Uterus (tissue), 3 donors: ENCODE measurements at regions not wholly inside any gene's neighbourhood (a gene's known extent, or its start where the extent isn't known, plus 50 kb on each side); places are given as distances from the start of the nearest gene placed in this dataset.

Source experiments
- DNase-seq, 2 donors: peaks; one replicate each; pipeline ENCODE4 v3.0.0-alpha.2; 2019 to 2020
- H3K27ac ChIP-seq, 2 donors: fragments of 200-600 bp; sonication (generic); 1 replicate in 1 of 2; 2 replicates in 1 of 2; pipeline ENCODE4 v1.5.1; 2016 to 2018
- H3K27me3 ChIP-seq, 2 donors: fragments of 200-600 bp; sonication (generic); one replicate each; pipeline ENCODE4 v1.5.1; 2018 to 2019; ENCODE audit warnings: control low read depth in 1 of 2
- H3K36me3 ChIP-seq, 2 donors: fragments of 200-600 bp; sonication (generic); one replicate each; pipeline ENCODE4 v1.5.1; 2019; ENCODE audit warnings: control low read depth in 1 of 2
- H3K4me1 ChIP-seq, 2 donors: fragments of 200-600 bp; sonication (generic); one replicate each; pipeline ENCODE4 v1.5.1; 2018 to 2019; ENCODE audit warnings: control low read depth in 1 of 2
- H3K4me3 ChIP-seq, 2 donors: fragments of 200-600 bp; sonication (generic); 1 replicate in 1 of 2; 2 replicates in 1 of 2; pipeline ENCODE4 v1.5.1; 2018 to 2019; ENCODE audit warnings: mild to moderate bottlenecking in 1 of 2
- H3K9me3 ChIP-seq, 2 donors: fragments of 200-600 bp; sonication (generic); one replicate each; pipeline ENCODE4 v1.5.1; 2019; ENCODE audit warnings: control low read depth in 1 of 2
- CTCF ChIP-seq, 4 experiments: fragments of 200-600 bp in 2 of 4; fragments of 450-650 bp in 2 of 4; sonication (generic) in 2 of 4; IDR thresholded peaks; one replicate each; pipeline ENCODE4 v1.5.1; 2016 to 2019; ENCODE audit warnings: antibody characterized with exemption in 4 of 4, mild to moderate bottlenecking in 2 of 4, moderate library complexity in 1 of 4
- POLR2A ChIP-seq, 2 donors: fragments of 450-650 bp; IDR thresholded peaks; one replicate each; pipeline ENCODE4 v1.6.1; 2016; ENCODE audit warnings: antibody characterized with exemption in 2 of 2, mild to moderate bottlenecking in 1 of 2, moderate library complexity in 1 of 2
- intact Hi-C: fragments of 100-400 bp; cut with DNase I; formaldehyde crosslinking; loops from one replicate; pipeline ENCODE4 v1.15.1; 2023; ENCODE audit warnings: low total_unique reads
- donor health status: DM: yes; HTN: yes; CAD: no.

- no peak for DNase-seq
- TF ChIP-seq CTCF (IDR thresholded peaks at IDR 0.05) (no peak), POLR2A (IDR thresholded peaks at IDR 0.05) (no peak)
These were observed 143.9 kb downstream of the SHOX start for GRCh38 chrX:774536-774935.

GRCh38 chrX:773292-774025, 142.9 kb downstream of the SHOX start:
- H3K4me1 ChIP-seq, result no peaks in the 10 kb centered on the region
- H3K9me3 ChIP-seq, result no peaks in the 10 kb centered on the region
- no peaks in the 10 kb centered on the region for H3K27me3 ChIP-seq
- H3K27ac ChIP-seq, result no peak overlapping the region
- H3K36me3 ChIP-seq, result no peaks in the 10 kb centered on the region
- DNase-seq, result no peak
- H3K4me3 ChIP-seq, result no peak overlapping the region
- TF ChIP-seq CTCF (IDR thresholded peaks at IDR 0.05) (no peak), POLR2A (IDR thresholded peaks at IDR 0.05) (no peak)
- intact Hi-C loops, result no loop called here

More at GRCh38 chrX:774536-774935, 143.9 kb downstream of the SHOX start:
- Histone ChIP-seq H3K4me1 (no peaks in the 10 kb centered on the region), H3K4me3 (no peak overlapping the region), H3K27me3 (no peaks in the 10 kb centered on the region), H3K27ac (no peak overlapping the region), H3K9me3 (no peaks in the 10 kb centered on the region), H3K36me3 (no peaks in the 10 kb centered on the region)
- intact Hi-C loops, result no loop called here

- intact Hi-C loops, result no loop called here
- no peak overlapping the region for H3K4me3 ChIP-seq
- no peaks in the 10 kb centered on the region for H3K9me3 ChIP-seq
- no peak for TF ChIP-seq POLR2A (IDR thresholded peaks at IDR 0.05)
- no peak overlapping the region for H3K27ac ChIP-seq
- H3K4me1 ChIP-seq, result no peaks in the 10 kb centered on the region
- DNase-seq, result no peak
- no peaks in the 10 kb centered on the region for H3K27me3 ChIP-seq
- no peaks in the 10 kb centered on the region for H3K36me3 ChIP-seq
These were observed 140.9 kb downstream of the SHOX start for GRCh38 chrX:771536-771935.

GRCh38 chrX:769796-770195, 139.2 kb downstream of the SHOX start:
- TF ChIP-seq CTCF (IDR thresholded peaks at IDR 0.05) (no peak), POLR2A (IDR thresholded peaks at IDR 0.05) (no peak)
- H3K4me1 ChIP-seq, result no peaks in the 10 kb centered on the region
- no peak overlapping the region for H3K4me3 ChIP-seq
- H3K27me3 ChIP-seq, result no peaks in the 10 kb centered on the region
- H3K36me3 ChIP-seq, result no peaks in the 10 kb centered on the region
- intact Hi-C loops, result no loop called here
- H3K9me3 ChIP-seq, result no peaks in the 10 kb centered on the region
- DNase-seq, result no peak
- H3K27ac ChIP-seq, result no peak overlapping the region

- Histone ChIP-seq H3K27me3 (no peaks in the 10 kb centered on the region), H3K27ac (no peak overlapping the region), H3K4me3 (no peak overlapping the region), H3K4me1 (no peaks in the 10 kb centered on the region), H3K9me3 (no peaks in the 10 kb centered on the region), H3K36me3 (no peaks in the 10 kb centered on the region)
- intact Hi-C loops, result no loop called here
- DNase-seq, result no peak
- TF ChIP-seq CTCF (IDR thresholded peaks at IDR 0.05) (no peak), POLR2A (IDR thresholded peaks at IDR 0.05) (no peak)
These were observed 138.0 kb downstream of the SHOX start for GRCh38 chrX:768596-768995.
